Loucy (cell line): ENCODE measurements at regions not wholly inside any gene's neighbourhood (a gene's known extent, or its start where the extent isn't known, plus 50 kb on each side); places are given as distances from the start of the nearest gene placed in this dataset.

Experiments
- EZH2phosphoT487 ChIP-seq: fragments of 200-600 bp; IDR thresholded peaks from 2 replicates; pipeline ENCODE4 v1.6.1; 2018; ENCODE audit warnings: antibody characterized with exemption, mild to moderate bottlenecking, moderate library complexity, borderline replicate concordance
- TF ChIP-seq, protein P1 (sequence below): fragments of 200-600 bp; sonication (generic); conservative IDR thresholded peaks from 2 replicates; pipeline ENCODE4 v1.5.1; 2014; ENCODE audit warnings: mild to moderate bottlenecking, antibody characterized with exemption, low read length

DNA sequence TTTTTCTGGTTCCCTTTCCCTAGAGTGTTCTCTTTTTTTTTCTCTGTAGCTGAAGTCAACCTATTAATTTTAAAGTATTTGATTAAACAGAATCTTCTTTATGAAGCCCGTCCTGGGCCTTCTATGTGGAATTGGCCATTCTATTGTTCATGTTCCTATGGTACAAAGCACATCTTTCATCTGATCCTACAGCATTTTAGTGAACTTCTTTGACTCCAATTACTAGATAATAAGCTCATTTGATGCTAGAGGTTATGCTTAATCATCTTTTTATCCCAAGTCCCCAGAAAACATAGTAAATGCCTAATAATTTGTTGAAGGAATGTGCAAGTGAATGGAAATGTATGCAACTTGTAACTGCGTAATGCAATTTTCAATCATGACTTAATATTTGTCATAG is 472.0 kb upstream of the KLF6 start:
- TF ChIP-seq, protein P1, sequence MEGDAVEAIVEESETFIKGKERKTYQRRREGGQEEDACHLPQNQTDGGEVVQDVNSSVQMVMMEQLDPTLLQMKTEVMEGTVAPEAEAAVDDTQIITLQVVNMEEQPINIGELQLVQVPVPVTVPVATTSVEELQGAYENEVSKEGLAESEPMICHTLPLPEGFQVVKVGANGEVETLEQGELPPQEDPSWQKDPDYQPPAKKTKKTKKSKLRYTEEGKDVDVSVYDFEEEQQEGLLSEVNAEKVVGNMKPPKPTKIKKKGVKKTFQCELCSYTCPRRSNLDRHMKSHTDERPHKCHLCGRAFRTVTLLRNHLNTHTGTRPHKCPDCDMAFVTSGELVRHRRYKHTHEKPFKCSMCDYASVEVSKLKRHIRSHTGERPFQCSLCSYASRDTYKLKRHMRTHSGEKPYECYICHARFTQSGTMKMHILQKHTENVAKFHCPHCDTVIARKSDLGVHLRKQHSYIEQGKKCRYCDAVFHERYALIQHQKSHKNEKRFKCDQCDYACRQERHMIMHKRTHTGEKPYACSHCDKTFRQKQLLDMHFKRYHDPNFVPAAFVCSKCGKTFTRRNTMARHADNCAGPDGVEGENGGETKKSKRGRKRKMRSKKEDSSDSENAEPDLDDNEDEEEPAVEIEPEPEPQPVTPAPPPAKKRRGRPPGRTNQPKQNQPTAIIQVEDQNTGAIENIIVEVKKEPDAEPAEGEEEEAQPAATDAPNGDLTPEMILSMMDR, result no peak
- TF ChIP-seq EZH2phosphoT487, result no peak
